Coronary artery (tissue), 2 donors: ENCODE measurements at regions not wholly inside any gene's neighbourhood (a gene's known extent, or its start where the extent isn't known, plus 50 kb on each side); places are given as distances from the start of the nearest gene placed in this dataset.

Source experiments
- DNase-seq: peaks from one replicate; pipeline ENCODE4 v3.0.0-alpha.2; 2017; ENCODE audit warnings: low spot score
- H3K27ac ChIP-seq, 2 donors: fragments of 200-600 bp; sonication (generic); one replicate each; pipeline ENCODE4 v1.5.1; 2016 to 2019
- H3K4me3 ChIP-seq: fragments of 200-600 bp; sonication (generic); 2 replicates; pipeline ENCODE4 v1.5.1; 2016; ENCODE audit warnings: mild to moderate bottlenecking, moderate library complexity
- TF ChIP-seq, protein P1 (sequence below): fragments of 200-600 bp; sonication (generic); IDR thresholded peaks from one replicate; pipeline ENCODE4 v1.5.1; 2019; ENCODE audit warnings: antibody characterized with exemption

GRCh38 chr14:31968107-31968810 is 108.8 kb upstream of the ARHGAP5 start:
- H3K4me3 ChIP-seq: no peak overlapping the region
- no peak overlapping the region for H3K27ac ChIP-seq
- TF ChIP-seq, protein P1, sequence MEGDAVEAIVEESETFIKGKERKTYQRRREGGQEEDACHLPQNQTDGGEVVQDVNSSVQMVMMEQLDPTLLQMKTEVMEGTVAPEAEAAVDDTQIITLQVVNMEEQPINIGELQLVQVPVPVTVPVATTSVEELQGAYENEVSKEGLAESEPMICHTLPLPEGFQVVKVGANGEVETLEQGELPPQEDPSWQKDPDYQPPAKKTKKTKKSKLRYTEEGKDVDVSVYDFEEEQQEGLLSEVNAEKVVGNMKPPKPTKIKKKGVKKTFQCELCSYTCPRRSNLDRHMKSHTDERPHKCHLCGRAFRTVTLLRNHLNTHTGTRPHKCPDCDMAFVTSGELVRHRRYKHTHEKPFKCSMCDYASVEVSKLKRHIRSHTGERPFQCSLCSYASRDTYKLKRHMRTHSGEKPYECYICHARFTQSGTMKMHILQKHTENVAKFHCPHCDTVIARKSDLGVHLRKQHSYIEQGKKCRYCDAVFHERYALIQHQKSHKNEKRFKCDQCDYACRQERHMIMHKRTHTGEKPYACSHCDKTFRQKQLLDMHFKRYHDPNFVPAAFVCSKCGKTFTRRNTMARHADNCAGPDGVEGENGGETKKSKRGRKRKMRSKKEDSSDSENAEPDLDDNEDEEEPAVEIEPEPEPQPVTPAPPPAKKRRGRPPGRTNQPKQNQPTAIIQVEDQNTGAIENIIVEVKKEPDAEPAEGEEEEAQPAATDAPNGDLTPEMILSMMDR: no peak
- DNase-seq: no peak

DNA sequence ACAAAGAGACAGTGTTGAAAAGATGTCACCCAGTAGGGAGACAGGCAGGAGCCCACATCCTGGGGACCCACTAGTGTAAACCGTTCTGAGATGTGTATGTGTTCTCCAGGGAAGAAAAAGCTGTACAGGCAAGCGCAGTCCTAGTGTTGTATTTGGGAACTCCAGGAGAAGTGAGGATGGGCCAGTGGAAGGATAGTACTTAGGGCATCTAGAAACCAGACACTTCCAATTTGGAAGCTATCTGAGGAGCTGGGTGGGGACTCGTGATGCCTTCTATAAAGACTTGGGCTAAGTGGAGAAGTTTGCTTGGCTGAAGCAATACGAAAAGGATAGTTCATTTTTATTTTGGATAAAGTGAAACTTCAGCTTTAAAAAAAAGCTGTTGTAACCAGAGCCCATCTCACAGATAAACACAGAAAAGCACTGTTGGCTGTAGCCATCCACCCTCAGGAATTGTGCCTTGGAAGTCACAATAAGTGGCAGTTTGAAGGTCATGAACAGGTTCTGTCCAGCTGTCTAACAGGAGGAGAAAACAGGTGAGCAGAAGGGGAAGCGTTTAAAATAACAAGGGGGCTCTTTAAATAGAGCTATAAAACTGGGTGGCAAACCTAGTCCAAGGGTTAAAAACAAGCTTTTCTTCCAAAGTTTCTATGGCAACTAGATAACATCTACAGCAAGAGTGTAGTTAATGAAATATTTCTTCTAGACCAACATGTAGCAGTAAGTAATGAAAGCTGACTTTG is 108.0 kb upstream of the ARHGAP5 start:
- no peak for DNase-seq
- Histone ChIP-seq H3K4me3 (no peak overlapping the region), H3K27ac (no peak overlapping the region)
- TF ChIP-seq, protein P1: no peak

DNA sequence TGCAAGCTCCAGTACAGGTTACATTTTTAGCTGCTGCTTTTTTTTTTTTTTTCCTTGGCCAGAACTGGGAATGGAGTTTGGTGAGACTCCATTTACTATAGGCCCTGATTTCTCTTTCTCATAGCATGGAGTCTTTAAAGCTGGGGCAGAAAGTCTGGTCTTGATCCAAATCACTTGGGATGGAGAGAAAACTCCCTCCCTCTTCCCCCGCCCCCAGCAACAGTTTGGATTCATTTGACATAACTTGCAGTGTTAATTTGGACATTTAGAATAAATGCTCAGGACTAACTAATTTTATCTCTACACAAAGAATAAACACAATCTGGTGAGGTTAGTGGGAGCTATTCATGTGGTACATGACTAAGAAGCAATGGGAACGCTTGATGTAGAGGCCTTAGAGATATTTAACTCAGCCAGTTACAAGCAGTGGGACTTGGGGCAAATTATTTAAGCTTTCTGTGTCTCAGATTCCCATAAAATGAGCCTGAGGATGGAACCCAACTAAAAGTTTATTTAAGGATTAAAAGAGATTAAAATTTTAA is 107.3 kb upstream of the ARHGAP5 start:
- TF ChIP-seq, protein P1: no peak
- H3K27ac ChIP-seq: no peak overlapping the region
- H3K4me3 ChIP-seq: no peak overlapping the region
- DNase-seq: no peak

DNA sequence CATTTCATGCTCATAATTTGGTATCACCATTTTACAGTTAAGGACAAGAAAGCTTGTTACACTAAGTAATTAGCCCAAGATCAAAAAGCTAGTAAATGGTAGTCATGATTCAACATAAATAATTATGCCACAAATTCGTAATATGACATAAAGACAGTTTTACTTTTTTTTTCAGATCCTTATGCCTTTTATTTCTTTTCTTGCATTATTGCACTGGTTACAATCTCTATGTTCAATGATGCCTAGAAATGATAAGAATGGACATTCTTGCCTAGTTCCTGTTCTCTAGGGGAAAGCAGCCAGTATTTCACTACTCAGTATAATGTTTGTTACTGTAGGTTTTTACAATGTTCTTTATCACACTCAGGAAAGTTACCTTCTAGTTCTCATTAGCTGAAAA is 106.4 kb upstream of the ARHGAP5 start:
- no peak for DNase-seq
- Histone ChIP-seq H3K4me3 (no peak overlapping the region), H3K27ac (no peak overlapping the region)
- TF ChIP-seq, protein P1: no peak

DNA sequence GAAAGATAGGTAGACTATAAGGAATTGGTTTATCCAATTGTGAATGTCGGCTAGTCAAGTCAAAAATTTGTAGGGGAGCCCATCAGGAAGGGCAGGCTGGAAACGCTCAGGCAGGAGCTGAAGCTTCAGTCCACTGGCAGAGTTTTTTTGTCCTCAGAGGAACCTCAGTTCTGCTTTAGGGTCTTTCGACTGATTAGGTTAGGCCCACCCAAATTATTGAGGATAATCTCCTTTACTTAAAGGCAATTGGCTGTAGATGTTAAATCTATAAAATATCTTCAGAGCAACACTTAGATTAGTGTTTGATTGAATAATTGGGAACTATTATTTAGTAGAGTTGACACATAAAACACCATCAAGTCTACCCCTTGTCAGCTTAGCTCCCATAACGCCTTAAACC is 105.5 kb upstream of the ARHGAP5 start:
- DNase-seq: no peak
- Histone ChIP-seq H3K4me3 (no peak overlapping the region), H3K27ac (no peak overlapping the region)
- TF ChIP-seq, protein P1: no peak

DNA sequence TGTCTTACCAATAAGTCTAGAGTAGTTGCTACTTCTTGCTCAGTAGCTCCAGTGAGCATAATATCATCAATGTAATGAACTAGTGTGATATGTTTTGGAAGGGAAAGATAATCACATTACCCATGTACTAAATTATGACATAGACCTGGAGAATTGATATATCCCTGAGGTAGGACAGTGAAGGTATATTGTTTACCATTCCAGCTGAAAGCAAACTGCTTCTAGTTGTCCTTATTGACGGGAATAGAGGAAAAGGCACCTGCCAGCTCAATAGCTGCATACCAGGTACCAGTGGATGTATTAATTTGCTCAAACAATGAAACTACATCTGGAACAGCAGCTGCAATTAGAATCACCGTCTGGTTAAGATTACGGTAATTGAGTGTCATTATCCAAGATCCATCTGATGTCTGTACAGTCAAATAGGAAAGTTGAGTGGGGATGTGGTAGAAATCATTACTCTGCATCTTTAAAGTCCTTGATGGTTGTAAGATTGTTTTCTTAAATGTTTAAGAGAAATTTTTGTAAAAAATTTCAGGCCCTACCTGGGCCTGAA is 100.0 kb upstream of the ARHGAP5 start:
- DNase-seq: no peak
- TF ChIP-seq, protein P1: no peak
- Histone ChIP-seq H3K27ac (no peak overlapping the region), H3K4me3 (no peak overlapping the region)
